ENCODE measurements at regions not wholly inside any gene's neighbourhood (a gene's known extent, or its start where the extent isn't known, plus 50 kb on each side); places are given as distances from the start of the nearest gene placed in this dataset.

DNA sequence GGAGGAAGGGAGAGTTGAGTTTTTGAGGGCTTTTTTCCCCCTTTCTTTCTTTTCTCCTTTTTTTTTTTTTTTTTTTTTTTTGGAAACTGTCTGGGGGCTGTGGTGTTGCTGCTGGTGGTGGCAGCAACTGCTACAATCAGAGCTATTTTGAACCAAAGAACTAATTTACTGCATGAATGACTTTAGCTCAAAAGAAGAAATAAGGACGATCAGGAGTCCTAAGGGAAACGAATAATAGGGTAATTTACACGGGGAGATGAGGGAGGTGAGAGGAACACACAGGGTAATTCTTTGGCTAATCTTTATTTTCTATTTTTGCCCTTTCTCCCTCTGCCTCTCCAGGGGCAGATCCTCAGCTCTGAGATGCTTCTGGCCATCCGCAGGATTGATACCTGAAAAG, 119.8 kb downstream of the TMEM132E start:
- H3K9ac ChIP-seq (ENCODE audit: insufficient read length, low read depth), result no peak overlapping the region
- no peaks in the 10 kb centered on the region for H3K9me3 ChIP-seq (ENCODE audit: insufficient read depth, low read length)
- no peak for TF ChIP-seq YY1 (IDR thresholded peaks at IDR 0.05; ENCODE audit: insufficient read depth, insufficient read length)
- TF ChIP-seq ZNF274 (IDR thresholded peaks at IDR 0.05; ENCODE audit: low read depth, low read length), result no peak
- TF ChIP-seq SUZ12 (IDR thresholded peaks at IDR 0.05; ENCODE audit: extremely low read depth, insufficient read depth, insufficient read length), result no peak
- no peak for DNase-seq (ENCODE audit: low read depth, low spot score)
- peaks cover 67% of the 10 kb centered on the region for H3K27me3 ChIP-seq (ENCODE audit: insufficient read depth, insufficient read length)
- H3K4me1 ChIP-seq (ENCODE audit: insufficient read depth, insufficient read length), result no peaks in the 10 kb centered on the region
- no peaks in the 10 kb centered on the region for H3K36me3 ChIP-seq (ENCODE audit: insufficient read depth, insufficient read length, low read length)
- no peak overlapping the region for H3K4me3 ChIP-seq (ENCODE audit: insufficient read length, low read depth)

- H3K4me1 ChIP-seq (ENCODE audit: insufficient read depth, insufficient read length), result no peaks in the 10 kb centered on the region
- no peaks in the 10 kb centered on the region for H3K9me3 ChIP-seq (ENCODE audit: insufficient read depth, low read length)
- no peaks in the 10 kb centered on the region for H3K36me3 ChIP-seq (ENCODE audit: insufficient read depth, insufficient read length, low read length)
- DNase-seq (ENCODE audit: low read depth, low spot score), result no peak
- peaks cover 42% of the 10 kb centered on the region for H3K27me3 ChIP-seq (ENCODE audit: insufficient read depth, insufficient read length)
- no peak overlapping the region for H3K4me3 ChIP-seq (ENCODE audit: insufficient read length, low read depth)
- no peak overlapping the region for H3K9ac ChIP-seq (ENCODE audit: insufficient read length, low read depth)
- no peak for TF ChIP-seq YY1 (IDR thresholded peaks at IDR 0.05; ENCODE audit: insufficient read depth, insufficient read length)
- TF ChIP-seq SUZ12 (IDR thresholded peaks at IDR 0.05; ENCODE audit: extremely low read depth, insufficient read depth, insufficient read length), result no peak
- TF ChIP-seq ZNF274 (IDR thresholded peaks at IDR 0.05; ENCODE audit: low read depth, low read length), result no peak
These were observed 113.5 kb downstream of the TMEM132E start for GRCh38 chr17:34692920-34693319.
